Suppressor macrophage treated with lipopolysaccharide for 4 hours (primary cell): ENCODE measurements at regions not wholly inside any gene's neighbourhood (a gene's known extent, or its start where the extent isn't known, plus 50 kb on each side); places are given as distances from the start of the nearest gene placed in this dataset.
"Not testable (repeated sequence)": the region's sequence is repeated elsewhere in the genome, so short reads cannot be mapped to it uniquely, and the experiment has no call there.

Experiments
- DNase-seq: peaks from one replicate; pipeline ENCODE4 v3.0.0-alpha.2; 2020

DNA sequence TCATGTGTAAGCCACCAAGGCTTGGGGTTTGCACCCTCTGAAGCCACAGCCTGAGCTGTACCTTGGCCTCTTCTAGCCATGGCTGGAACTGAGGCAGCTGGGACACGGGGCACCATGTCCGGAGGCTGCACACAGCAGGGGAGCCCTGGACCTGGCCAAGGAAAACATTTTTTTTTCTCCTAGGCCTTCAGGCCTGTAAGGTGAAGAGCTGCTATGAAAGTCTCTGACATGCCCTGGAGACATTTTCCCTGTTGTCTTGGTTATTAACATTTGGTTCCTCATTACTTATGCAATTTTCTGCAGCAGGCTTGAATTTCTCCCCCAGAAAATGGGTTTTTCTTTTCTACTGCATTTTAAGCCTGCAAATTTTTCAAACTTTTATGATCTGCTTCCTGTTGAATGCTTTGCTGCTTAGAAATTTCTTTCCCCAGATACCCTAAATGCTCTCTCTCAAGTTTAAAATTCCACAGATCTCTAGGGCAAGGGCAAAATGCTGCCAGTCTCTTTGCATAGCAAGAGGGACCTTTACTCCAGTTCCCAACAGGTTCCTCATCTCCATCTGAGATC is 295.8 kb downstream of the LTN1 start:
- DNase-seq, result no peak

DNA sequence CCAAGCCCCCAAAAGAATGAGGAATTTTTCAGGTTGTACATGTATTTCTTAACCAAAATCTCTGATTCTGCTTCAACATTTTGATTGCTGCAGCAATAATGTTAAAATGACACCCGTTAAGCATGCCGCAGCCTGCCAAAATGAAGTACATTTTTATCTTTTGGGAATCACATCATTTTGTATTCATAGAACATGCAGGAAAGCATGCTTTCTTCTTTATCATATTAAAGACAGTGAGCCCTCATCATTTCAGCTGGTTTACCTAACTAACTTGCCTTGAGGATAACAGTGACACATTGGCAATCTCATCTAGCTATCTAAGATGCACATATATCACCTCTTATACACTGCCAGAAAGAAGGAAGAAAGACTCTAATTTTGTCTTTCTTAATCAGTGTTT is 299.2 kb downstream of the LTN1 start:
- no peak for DNase-seq

DNA sequence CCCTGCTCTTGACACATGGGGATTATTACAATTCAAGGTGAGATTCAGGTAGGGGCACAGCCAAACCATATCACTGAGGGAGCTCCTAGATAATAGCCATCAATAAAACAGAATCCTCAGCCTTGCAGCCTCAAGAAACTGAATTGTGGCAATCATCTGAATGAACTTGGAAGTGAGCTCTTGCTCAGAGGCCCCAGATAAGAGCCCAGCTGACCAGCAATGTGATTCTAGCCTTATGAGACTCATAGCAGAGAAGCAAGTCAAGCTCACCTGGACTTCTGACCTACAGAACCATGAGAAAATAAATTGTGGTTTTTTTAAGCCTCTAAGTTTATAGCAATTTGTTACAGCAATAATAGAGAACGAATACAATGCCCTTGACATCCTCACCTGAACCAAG is 302.5 kb downstream of the LTN1 start:
- no peak for DNase-seq

DNA sequence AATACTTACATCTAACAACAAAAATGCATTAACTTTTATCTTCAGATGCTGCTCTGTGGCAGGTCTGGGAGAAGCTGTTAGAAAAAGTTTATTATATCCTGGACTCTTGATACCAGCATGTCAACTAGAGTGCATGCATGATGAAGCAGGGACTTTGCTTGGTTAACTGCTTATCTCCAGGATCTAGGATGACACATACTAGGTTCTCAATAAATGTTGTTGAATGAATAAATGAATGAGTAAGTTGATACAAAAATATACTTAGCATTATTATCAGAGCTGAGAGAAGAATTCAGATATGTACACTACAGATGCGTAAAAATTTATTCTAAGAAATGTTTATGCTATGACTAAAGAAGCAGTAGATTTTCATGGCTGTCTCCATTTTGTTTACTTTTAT is 304.3 kb downstream of the LTN1 start:
- DNase-seq, result no peak

DNA sequence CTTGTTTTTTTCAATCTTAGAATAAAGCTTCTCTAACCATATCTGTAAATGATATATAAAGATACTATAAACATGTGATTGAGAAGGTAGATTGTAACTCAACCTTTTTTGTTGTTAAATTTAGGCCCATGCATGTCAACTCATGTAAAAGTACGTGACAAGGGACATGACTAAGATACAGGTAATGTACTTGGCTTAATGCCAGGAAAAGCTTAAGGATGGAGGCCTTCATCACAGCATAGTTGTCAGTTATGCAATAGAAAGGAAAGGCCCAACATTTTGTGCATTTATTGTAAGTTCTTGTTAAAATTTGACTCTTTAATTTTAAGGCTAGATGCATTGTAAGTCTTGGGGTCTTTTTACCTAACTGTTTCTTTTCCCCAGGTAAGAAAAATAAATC is 305.1 kb downstream of the LTN1 start:
- DNase-seq, result no peak

DNA sequence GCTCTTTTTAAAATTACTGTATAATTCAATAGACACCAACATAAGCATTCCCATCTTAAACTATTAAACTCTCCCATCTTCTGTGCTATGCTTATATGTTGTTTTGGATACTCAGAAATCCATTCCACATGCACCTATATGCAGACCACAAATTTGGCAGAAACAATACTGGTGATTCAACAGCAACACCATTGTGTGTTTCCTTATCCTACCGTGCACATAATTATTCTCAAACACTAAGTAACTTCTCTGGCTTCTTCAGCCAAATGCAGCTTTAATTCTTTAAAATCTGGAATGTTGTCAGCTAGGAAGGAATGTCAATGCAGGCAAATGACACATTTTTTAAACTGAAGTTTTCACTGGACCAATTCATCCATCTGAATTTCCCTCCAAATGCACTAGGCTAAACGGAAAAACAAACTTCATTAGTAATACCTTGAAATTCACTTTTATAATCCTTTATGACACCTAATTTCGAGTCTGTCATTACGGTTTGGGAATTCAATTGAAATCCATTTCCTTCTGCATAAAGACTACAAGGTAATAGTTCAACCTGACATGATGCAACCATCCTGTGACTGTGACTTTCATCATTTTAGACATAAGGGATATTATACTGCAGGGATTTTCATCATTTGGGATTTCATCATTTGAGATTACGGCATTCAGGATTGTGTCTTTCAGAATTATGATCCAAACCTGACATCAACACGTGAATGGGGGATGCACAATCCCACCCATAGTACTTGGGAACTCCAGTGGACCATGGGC is 308.5 kb downstream of the LTN1 start:
- no peak for DNase-seq

DNA sequence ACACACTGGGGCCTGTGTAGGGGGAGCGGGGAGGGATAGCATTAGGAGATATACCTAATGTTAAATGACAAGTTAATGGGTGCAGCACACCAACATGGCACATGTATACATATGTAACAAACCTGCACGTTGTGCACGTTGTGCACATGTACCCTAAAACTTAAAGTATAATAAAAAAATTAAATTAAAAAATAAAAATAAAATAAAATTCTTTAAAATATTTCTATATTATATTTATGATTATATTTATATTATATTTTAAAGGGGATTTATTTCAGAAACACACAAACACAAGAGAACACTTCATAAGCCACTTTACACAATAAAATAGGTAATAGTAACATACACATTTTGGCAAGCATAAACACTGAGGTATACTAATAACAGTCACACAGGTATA is 309.8 kb downstream of the LTN1 start:
- DNase-seq, result not testable (repeated sequence)

DNA sequence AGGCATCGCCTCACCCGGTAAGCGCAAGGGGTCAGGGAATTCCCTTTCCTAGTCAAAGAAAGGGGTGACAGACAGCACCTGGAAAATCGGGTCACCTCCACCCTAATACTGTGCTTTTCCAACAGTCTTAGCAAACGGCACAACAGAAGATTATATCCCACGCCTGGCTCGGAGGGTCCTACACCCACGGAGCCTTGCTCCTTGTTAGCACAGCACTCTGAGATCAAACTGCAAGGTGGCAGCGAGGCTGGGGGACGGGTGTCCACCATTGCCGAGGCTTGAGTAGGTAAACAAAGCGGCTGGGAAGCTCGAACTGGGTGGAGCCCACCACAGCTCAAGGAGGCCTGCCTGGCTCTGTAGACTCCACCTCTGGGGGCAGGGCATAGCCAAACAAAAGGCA is 315.6 kb downstream of the LTN1 start:
- DNase-seq, result not testable (repeated sequence)

DNA sequence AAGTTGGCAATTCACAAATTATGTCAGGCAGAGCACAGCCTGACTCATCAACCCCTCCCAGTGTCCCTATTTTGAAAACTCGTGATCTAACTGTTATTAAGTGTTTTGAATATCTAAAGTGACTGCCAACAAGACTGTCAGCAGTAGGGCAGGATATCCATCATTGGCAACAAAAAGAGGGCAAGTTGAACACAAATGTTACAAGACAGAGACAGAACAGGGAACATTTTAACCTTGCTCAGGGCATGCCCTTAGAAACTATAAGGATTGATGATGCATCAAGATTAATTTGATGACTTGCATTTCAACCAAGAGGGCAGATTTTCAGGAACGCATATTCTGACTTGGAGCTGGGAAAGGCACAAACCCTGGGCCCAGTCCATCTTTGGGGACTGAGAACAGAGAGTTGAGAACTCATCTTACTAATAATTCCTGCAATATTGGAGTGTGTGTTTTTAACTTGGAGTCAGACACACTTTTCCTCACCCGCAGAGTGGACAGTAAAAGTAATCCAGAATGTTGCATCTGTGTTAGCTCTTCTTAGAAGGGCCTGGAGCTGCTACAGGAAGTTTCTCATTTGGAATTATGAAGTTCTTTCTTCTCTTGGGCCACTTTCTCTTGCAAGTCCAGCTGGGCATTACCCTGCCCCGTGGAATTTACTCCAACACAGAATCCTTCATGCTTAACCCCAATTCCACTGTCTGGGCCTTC is 317.2 kb downstream of the LTN1 start:
- no peak for DNase-seq

DNA sequence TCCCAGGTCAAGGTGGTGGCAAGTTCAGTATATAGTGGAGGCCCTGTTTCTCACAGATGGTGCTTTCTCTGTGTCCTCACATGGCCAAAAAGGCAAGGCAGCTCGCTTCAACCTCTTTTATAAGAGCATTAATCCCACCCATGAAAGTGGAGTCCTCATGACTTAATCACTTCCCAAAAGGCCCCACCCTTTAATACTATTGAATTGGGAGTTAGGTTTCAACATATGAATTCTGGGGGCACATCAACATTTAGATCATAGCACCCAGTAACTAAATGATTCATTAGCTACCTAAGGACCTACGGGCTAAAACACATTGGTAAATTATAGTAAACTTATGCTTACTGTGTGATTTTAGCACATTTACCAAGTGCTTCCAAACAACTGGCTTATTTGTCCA is 317.9 kb downstream of the LTN1 start:
- no peak for DNase-seq

DNA sequence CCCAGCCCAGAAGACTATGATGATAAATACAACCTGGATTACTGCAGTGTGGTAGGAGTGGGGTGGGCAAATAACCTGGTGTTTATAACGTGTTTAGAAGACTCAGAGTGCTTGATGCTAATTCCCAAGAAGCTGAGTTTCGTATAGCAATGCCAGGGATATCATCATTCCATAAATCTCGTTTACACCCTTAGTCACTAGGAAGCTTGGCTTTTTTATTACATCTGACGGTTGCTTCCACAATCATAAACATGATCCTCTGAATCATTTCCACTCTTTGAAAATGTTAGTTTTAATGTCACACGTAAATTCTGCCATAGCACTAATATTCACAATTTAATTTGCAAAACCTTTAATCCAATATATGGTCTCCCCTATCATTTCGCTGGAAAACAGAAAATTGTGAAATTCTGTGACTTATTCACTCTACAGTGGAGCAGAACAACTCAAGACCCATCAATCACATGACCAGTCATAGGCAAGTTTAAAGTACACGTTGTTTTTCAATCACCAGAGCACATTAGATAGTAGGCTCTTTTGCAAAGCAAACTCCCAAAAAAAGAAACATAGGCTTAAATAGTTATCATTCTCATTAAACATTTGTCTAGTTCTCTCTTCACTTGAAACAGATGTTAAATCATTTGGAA is 321.0 kb downstream of the LTN1 start:
- no peak for DNase-seq

DNA sequence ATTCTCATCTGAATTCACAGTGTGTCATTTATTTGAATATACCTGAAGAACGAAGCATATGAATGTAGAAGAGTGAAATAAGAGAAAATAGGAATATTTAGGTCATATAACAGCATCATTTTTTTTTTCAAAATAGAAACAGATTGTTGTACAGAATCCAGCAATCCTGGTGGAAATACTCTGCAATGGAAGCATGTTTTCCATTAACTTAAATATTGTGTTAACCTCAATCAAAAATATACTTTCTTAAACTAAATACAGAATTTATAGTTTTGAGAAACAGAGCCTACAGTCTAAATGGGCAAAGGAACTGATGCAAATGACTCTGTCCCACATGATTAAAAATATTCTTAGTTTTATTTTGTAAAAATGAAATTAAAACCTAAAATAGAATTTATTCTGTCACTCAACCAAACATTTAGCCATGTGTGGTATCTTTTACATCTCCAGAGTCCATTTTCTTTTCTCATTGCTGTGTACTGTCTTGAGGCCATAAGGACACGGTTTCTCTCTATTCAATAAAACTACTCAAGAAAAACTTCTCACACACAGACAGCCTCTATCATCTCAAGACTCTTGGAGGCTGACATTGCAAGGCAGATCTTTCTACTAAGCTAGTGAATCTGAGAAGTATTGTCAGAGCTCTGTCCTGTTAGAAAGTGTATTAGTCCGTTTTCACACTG is 322.6 kb downstream of the LTN1 start:
- DNase-seq, result no peak

DNA sequence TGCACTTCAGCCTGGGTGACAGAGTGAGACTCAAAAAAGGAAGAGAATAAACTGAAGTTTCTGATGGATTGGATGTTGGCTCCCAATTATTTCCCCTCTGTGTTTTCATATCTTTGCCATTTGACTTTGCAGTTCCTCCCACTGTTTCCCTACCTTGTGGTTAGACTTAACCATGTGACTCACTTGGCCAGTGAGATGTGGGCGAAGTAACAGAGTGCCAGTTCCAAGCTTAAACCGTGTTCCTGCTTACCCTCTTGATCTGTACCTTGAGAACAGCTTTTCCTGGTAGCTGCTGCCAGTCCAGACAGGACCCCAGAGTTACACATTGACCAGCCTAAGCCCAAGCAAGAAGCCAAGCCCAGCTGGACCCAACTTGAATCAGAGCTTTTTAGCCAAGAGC is 323.4 kb downstream of the LTN1 start:
- DNase-seq, result no peak

DNA sequence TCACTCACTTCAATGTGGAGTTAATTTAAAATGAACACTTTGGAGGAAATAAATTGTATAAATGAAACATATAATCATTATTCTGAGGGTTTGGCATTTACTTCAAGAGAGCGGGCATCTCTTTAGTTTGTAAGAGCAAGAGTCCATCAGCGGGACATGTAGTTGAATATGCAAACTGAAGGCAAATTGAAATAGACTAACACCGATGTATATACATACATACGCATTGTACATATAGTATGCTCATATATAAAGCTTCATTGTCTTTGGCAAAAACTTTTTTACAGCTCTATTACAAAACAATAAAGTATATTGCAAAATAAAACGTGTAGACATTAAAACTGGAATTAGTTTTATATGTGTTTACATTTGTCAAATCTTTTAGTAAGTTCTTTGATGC is 328.9 kb downstream of the LTN1 start:
- DNase-seq, result no peak

DNA sequence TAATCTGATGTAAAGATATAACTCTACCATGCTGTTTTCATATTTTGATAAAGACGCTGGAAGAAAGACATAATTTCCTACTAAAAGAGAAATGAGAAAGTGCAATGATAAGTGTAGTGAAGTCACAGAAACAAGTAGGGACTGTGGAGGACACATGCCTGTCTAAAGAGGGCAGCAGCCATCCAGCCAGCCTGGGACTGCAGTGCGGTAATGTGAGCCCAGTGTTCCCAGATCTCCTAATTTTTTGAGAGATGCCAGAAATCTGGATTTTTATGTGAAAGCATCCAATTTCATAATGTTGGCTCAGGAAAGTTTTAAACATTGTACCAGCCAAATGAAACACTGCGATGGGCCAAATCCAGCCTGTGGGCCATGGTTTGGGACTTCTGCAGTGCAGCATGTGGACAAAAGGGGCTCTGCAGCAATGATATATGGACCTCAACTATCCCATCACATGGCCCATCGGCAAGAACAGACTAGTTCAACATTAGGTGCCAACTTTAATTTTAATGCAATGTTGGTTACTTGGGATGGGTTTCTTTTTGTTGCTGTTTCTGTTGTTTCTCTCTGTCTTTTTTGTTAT is 329.5 kb downstream of the LTN1 start:
- no peak for DNase-seq

DNA sequence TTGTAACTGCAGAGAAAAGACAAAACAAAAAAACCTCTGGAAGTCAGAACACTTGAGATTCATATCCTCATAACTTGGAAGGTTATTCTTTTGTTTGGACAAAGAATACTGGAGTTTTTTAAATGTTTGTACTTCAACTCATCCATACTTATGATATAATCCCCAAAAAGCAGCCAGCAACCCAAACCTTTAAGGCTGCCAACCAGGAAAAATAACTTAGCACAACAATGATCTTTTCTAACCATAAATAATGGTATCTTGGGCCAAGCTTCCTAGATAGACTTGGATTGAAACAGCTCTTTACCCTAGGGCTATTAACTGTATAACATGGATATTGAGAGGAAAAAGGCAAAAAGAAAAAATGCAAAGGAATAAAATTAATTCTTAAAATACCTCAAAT is 335.1 kb downstream of the LTN1 start:
- DNase-seq, result no peak

DNA sequence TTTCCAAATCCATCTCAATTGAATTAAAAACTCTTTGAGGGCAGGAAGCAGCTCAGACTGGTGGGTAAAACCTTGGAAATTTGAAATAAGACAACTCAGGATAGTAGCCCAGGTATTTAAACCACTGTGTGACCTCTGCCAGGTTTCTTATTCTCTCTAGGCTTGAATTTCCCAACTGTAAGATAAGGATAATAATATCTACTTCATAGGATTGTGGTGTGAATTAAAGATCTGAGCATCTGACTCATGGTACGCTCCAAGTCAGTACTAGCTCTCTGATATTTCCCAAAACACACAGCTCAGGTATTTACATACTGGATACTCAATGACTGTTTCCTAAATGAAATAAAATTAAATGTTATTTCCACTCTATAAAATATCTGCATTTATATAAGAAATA is 337.2 kb downstream of the LTN1 start:
- DNase-seq, result no peak

DNA sequence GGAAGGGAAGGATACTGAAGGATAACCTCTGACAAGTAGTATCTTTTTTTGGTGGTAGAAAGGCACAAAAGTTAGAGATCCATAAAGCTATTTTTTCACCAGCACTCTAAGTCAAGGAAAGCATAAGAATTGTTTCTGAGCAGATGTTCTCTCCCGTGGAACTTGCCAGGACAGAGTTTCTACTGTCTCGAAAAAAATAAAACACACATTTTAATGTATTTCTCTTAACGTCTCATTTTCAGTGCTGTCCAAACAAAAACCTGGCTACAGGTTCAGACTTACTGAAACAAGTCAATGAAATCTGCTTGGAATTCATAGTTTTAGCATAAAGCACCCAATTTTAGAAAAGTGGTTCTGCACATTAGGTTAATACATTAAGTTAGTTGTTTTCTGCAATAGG is 338.3 kb downstream of the LTN1 start:
- no peak for DNase-seq

DNA sequence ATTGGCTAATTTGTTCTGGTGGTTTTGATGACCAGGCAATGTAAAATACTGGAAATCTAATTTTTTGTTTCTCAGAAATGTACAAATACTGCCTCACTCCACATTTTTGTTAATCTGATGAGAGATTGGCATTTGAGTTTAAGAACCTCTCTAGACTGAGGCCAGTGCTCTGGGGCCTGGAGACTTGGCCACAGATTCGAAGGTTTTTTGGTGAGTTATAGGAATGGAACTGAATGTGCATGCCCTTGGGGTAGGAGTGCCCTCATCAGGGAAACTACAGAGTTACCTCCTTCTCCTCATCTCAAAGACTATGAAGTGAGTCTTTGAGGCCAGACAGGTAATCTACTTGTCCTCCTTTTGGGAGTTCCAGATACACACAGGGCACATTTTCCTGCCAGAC is 347.9 kb downstream of the LTN1 start:
- DNase-seq, result no peak

DNA sequence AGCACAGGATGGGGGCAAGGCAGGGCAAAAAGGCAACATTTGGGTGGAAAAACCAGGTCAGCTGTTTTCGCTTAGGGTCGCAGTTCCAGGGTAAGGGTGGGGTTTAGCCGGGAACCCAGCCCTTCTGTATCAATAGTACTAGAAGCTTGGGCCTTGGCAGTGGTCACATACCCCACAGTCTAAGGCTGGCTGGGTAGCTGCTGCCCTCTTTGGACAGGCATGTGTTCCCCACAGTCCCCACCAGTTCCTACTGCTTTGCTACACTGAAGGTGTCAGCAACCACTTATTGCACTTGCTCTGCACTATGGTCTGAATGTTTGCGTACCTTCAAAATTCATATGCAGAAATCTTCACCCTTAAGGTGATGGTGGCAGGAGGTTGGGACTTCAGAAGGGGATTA is 349.8 kb downstream of the LTN1 start:
- no peak for DNase-seq

DNA sequence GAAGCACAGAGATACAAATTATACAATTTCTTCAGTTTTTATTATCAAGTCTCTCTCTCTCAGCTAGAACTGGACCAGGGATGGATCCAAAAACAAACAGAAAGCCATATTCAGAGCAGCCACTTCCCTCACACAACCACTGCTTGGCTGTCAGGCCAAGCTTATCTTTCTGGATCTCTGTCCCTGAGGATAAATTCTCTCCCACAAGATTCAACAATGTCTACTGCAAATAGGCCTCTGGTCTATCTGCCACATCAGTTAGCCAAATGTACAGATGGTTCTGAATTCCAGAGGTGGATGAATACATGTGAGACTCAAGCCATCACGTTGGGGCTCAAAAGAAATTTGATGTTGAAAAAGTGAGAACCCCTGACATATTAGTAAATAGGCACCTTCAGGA is 350.9 kb downstream of the LTN1 start:
- no peak for DNase-seq

DNA sequence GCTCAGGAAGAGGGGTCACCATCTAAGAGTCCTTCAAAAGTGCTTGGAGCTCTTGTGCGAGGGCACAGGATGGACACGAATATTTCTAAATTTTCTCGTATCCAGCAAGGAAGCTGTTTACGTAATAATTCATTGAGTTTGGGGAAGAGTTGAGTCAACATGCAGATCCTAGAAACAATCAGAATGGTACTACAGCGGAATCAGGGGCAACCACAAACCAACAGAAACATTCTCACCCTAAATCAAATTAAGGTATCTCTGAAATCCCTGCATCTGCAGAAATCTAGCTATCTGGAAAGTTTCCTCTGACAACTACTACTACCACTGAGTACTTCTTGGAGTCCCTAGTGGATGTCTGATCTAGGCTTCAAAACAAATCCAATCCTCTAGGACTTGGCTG is 352.4 kb downstream of the LTN1 start:
- no peak for DNase-seq

DNA sequence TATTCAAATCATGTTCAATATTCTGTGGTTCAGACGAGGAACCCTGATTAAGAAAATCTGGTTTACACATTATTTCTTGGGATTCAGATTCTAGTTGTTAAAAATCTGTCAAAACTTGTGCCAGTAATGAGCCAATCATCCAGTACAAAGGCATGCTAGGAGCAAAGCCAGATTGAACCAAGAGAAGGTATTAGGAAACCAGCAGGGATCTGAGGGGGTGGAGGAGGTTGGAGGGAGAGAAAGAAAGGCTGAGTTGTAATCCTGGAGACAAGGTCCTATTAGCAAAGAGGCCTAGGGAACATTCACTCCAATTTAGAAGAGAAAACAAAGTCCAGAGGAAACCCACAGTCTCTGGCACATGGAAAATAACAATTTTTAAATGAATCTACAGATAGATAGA is 352.9 kb downstream of the LTN1 start:
- DNase-seq, result no peak
